Mammary epithelial cell (primary cell): ENCODE measurements at regions not wholly inside any gene's neighbourhood (a gene's known extent, or its start where the extent isn't known, plus 50 kb on each side); places are given as distances from the start of the nearest gene placed in this dataset.

Experiments
- EZH2 ChIP-seq: IDR thresholded peaks from 2 replicates; pipeline ENCODE4 v1.6.1; 2012; ENCODE audit warnings: low read length, inconsistent platforms, borderline replicate concordance
- TF ChIP-seq, protein P1 (sequence below), 2 donors: IDR thresholded peaks in 1 of 2; conservative IDR thresholded peaks in 1 of 2; 2 replicates each; pipeline ENCODE4 v1.5.1; 2011 to 2012; ENCODE audit warnings: inconsistent platforms in 2 of 2, low read length in 2 of 2, mild to moderate bottlenecking in 2 of 2, control low read depth in 1 of 2, low read depth in 1 of 2; ENCODE audit not compliant: insufficient read depth in 1 of 2; ENCODE audit errors: extremely low read depth in 1 of 2

DNA sequence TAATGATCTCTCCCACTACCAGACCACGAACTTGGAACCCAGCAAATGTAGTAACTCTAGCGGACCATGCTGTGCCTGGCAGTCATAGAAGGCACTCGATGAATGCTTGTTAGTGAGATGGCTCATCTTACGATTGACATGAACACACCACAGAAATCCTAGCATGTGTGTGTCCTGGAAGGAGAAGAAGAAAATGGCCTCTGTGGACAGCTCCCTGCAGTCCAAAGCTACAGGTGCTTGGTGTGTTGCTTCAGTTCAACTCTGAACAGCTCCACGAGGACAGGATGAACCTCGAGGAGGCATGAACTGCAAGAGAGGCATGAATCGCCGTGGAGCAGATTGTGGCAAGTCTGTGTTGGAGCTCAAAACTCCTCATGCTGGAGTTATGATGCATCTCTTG is 93.5 kb downstream of the KLF6 start:
- TF ChIP-seq, protein P1, sequence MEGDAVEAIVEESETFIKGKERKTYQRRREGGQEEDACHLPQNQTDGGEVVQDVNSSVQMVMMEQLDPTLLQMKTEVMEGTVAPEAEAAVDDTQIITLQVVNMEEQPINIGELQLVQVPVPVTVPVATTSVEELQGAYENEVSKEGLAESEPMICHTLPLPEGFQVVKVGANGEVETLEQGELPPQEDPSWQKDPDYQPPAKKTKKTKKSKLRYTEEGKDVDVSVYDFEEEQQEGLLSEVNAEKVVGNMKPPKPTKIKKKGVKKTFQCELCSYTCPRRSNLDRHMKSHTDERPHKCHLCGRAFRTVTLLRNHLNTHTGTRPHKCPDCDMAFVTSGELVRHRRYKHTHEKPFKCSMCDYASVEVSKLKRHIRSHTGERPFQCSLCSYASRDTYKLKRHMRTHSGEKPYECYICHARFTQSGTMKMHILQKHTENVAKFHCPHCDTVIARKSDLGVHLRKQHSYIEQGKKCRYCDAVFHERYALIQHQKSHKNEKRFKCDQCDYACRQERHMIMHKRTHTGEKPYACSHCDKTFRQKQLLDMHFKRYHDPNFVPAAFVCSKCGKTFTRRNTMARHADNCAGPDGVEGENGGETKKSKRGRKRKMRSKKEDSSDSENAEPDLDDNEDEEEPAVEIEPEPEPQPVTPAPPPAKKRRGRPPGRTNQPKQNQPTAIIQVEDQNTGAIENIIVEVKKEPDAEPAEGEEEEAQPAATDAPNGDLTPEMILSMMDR (conservative IDR thresholded peaks at IDR 0.05 in 1 of 2, IDR thresholded peaks at IDR 0.05 in 1 of 2; ENCODE audit: extremely low read depth in 1 of 2, insufficient read depth in 1 of 2, low read depth in 1 of 2, low read length in 2 of 2): no peak
- TF ChIP-seq EZH2: no peak
